ACC112 (cell line): ENCODE measurements at regions not wholly inside any gene's neighbourhood (a gene's known extent, or its start where the extent isn't known, plus 50 kb on each side); places are given as distances from the start of the nearest gene placed in this dataset.

Source experiments
- H2AFZ ChIP-seq: fragments of 200-600 bp; sonication (generic); one replicate; pipeline ENCODE4 v1.6.0; 2017; ENCODE audit warnings: antibody characterized with exemption, low read length; ENCODE audit not compliant: unreplicated experiment
- H3K27ac ChIP-seq: fragments of 200-600 bp; sonication (generic); 2 replicates; pipeline ENCODE4 v1.5.1; 2014; ENCODE audit warnings: low read depth, mild to moderate bottlenecking, antibody characterized with exemption, low read length, moderate library complexity
- H3K27me3 ChIP-seq: fragments of 200-600 bp; sonication (generic); 2 replicates; pipeline ENCODE4 v1.6.1; 2014; ENCODE audit warnings: mild to moderate bottlenecking, antibody characterized with exemption, low read length, moderate library complexity, mixed read lengths; ENCODE audit not compliant: insufficient read depth
- H3K36me3 ChIP-seq: fragments of 200-600 bp; sonication (generic); 2 replicates; pipeline ENCODE4 v1.6.1; 2016; ENCODE audit warnings: mild to moderate bottlenecking, antibody characterized with exemption, low read length, moderate library complexity, mixed read lengths; ENCODE audit not compliant: insufficient read depth
- H3K4me1 ChIP-seq: fragments of 200-600 bp; sonication (generic); one replicate; pipeline ENCODE4 v1.6.1; 2016; ENCODE audit warnings: low read length, mixed read lengths; ENCODE audit not compliant: insufficient read depth, unreplicated experiment, control insufficient read depth
- H3K4me3 ChIP-seq: fragments of 200-600 bp; sonication (generic); 2 replicates; pipeline ENCODE4 v1.5.1; 2014; ENCODE audit warnings: mild to moderate bottlenecking, low read depth, low read length
- H3K79me2 ChIP-seq: fragments of 200-600 bp; sonication (generic); one replicate; pipeline ENCODE4 v1.6.0; 2016; ENCODE audit warnings: low read length; ENCODE audit not compliant: control insufficient read depth, unreplicated experiment, insufficient read depth

DNA sequence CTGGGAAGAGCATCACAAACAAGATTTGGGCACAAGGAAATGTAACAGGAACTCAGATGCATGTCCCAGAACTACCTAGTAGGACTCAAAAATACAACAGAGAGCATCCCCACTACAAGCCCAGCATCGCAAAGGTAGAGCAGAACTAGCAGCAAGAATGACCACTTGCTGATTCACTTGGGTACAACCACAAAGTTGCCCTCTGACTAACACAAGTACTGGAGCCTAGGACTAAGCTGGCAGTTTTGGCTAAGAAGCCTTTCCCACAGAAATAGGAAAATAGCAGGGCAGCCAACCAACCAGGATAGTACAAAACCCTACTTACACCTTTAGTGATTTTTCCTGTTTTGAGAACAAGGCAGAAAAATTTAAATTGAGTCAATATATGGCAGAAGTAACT lies 193.8 kb downstream of the PAX3 start:
- Histone ChIP-seq H3K27me3 (peaks cover 22% of the 10 kb centered on the region; the same call in 1 of the 2 replicates), H3K4me1 (no peaks in the 10 kb centered on the region), H3K27ac (no peak overlapping the region), H3K79me2 (no peaks in the 10 kb centered on the region), H3K36me3 (no peaks in the 10 kb centered on the region), H3K4me3 (no peak overlapping the region), H2AFZ (no peak overlapping the region)

DNA sequence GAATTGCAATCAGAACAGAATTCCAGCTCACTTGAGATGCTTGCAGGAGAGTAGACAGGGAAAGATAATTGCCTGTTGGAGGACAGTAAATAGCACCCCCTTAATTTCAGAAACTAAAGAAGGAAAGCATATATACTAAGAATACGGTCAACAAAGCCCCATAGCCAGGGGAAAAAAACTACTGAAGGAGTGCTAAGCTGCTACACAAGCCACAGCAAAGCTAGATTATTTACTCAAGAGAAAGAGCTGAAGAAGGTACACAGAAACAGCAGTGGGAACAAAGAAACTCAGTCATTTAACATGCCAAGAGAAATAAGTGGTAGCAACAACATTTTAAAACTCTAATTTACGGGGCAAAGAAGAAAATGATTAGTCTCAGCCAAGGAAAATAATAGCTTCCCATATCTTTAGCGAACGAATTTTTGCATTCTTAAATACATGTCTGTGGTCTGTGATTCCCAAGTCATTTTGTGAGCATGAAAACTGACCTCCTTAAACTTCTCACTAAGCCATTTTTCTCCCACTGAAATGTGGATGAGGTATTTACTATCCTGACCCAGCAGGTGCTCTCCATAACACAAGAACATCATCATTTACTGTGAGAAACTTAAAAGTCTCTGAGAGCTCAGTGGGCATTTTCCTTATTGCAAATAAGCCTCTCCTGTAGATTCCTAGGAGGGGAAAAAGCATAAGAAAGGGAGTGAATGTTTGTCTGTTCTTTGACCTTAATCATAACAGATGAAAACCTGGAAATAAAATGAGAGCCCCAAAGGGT lies 196.0 kb downstream of the PAX3 start:
- H3K4me3 ChIP-seq = no peak overlapping the region
- H2AFZ ChIP-seq = no peak overlapping the region
- no peaks in the 10 kb centered on the region for H3K79me2 ChIP-seq
- H3K36me3 ChIP-seq = no peaks in the 10 kb centered on the region
- no peaks in the 10 kb centered on the region for H3K4me1 ChIP-seq
- H3K27me3 ChIP-seq = peaks cover 27% of the 10 kb centered on the region
- no peak overlapping the region for H3K27ac ChIP-seq

DNA sequence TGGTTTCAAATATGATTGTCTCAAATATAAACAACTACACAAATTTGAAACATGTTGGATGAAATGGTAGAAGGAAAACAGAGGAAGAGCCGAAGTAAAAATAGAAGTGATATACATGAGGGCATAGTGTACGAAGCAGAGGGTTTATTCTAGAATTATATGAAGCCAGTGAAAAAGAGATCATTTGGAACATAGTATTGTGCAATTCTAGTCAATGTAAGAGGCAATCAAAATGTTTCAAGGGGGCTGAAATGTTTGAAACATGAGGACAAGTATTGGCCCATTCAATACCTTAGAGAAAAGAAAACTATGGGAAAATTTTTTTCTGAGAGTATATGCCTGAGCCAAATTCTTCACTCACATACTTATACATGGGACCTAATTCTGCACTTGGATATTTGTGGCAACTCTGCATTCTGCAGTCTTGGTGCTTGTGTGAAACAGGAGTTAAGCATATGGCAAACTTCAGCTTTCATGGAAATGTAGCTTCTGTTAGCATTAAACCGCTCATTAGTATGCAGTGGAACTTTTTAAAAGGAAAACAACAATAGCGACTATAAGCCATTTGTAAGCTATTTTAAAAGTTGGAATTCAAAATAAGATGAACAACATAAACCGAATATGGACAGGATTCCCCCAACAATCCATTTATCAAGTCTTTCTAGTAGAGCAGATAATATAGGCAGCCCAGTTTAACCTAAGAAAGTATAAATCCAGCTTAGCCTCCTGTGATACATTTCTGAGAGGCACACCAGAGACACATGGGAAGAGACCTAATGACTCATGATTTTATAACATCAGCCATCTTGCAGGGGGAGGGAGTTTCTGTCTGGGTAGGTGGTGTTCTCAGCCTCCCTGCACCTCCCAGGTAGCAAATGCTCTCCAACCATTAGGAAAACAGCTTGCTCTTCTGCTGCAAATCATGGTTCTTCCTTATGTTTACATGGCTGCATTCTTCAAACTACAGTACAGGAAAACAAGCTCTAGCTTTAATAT lies 197.8 kb downstream of the PAX3 start:
- Histone ChIP-seq H3K4me3 (no peak overlapping the region), H2AFZ (no peak overlapping the region), H3K79me2 (no peaks in the 10 kb centered on the region), H3K36me3 (no peaks in the 10 kb centered on the region), H3K27ac (no peak overlapping the region), H3K27me3 (peaks cover 27% of the 10 kb centered on the region), H3K4me1 (no peaks in the 10 kb centered on the region)

DNA sequence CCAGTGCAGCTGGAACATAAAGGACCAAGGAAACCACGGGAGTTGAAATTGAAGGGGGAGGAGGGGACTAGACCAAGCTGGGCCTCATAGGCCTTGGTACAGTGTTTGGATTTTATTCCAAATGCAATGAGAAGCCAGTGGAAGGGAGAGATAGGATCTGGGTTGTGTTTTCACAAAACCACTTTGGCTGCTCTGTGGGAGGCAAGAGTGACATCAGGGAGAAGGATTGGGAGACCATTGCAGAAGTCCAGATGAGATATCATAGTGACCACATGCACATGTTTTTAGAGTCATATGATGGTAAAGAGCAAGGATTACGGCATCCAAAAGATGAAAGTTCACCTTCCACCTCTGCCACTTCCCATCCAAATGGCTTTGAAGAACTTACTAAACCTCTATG lies 210.2 kb downstream of the PAX3 start:
- Histone ChIP-seq H3K27ac (no peak overlapping the region), H2AFZ (no peak overlapping the region), H3K79me2 (no peaks in the 10 kb centered on the region), H3K27me3 (no peaks in the 10 kb centered on the region; the same call in 1 of the 2 replicates), H3K36me3 (no peaks in the 10 kb centered on the region), H3K4me1 (no peaks in the 10 kb centered on the region), H3K4me3 (no peak overlapping the region)

DNA sequence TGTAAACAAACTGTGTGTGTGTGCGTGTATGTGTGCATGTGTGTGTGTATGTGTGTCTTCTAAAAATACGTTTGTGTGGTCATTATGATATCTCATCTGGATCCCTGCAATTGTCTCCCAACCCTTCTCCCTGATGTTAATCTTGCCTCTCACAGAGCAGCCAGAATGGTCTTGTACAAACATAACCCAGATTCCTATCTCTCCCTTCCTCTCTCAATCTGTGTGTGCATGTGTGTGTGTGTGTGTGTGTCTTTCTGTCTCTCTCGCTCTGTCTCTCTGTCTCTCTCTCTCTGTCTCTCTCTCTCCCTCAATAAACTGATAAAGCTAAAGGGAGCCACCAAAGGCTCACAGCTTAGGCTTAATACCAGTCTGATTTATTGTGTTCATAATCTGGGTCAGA lies 210.8 kb downstream of the PAX3 start:
- H3K27ac ChIP-seq = no peak overlapping the region
- no peaks in the 10 kb centered on the region for H3K79me2 ChIP-seq
- no peak overlapping the region for H3K4me3 ChIP-seq
- no peaks in the 10 kb centered on the region for H3K36me3 ChIP-seq
- no peaks in the 10 kb centered on the region for H3K4me1 ChIP-seq
- H2AFZ ChIP-seq = no peak overlapping the region
- H3K27me3 ChIP-seq = peaks cover 3% of the 10 kb centered on the region; the same call in 1 of the 2 replicates

DNA sequence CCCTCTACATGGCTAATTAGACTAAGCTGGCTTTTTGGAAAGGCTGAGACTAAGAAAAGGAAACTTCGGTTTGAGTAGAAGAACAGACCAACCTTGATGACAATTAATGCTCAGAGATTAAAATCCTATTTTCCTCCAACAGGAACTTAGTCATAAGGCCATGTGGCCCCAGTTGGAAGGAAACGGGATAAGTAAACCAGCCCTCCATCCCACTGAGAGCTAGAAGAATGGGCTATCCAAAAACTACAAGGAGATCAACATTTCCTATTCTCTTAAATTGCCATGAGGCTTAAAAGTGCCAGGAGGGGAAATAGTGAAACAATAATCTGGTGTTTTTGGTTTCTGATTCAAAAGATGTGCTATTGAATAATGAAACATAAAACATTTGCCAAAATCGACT lies 216.6 kb downstream of the PAX3 start:
- Histone ChIP-seq H3K4me1 (no peaks in the 10 kb centered on the region), H3K27me3 (peaks cover 47% of the 10 kb centered on the region), H3K27ac (no peak overlapping the region), H3K36me3 (no peaks in the 10 kb centered on the region), H3K79me2 (no peaks in the 10 kb centered on the region), H3K4me3 (no peak overlapping the region), H2AFZ (no peak overlapping the region)

DNA sequence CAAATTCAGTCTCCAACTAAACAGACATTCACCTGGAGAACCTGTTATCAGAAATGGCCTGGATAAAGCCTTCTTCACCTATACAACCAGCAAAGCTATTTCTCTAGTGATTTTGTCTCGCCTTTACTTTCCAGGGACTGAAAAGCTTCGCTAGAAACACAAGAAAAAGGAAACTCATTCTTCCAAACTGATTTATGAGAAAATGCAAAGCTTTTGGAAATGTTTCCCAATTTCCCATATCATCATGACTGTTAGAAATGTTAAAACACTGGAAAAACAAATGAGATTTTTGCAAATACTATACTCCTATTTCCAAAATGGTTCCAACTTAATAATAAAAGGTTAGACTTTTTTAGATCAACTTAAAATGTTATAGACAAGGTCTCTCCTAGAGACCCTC lies 218.7 kb downstream of the PAX3 start:
- no peak overlapping the region for H2AFZ ChIP-seq

DNA sequence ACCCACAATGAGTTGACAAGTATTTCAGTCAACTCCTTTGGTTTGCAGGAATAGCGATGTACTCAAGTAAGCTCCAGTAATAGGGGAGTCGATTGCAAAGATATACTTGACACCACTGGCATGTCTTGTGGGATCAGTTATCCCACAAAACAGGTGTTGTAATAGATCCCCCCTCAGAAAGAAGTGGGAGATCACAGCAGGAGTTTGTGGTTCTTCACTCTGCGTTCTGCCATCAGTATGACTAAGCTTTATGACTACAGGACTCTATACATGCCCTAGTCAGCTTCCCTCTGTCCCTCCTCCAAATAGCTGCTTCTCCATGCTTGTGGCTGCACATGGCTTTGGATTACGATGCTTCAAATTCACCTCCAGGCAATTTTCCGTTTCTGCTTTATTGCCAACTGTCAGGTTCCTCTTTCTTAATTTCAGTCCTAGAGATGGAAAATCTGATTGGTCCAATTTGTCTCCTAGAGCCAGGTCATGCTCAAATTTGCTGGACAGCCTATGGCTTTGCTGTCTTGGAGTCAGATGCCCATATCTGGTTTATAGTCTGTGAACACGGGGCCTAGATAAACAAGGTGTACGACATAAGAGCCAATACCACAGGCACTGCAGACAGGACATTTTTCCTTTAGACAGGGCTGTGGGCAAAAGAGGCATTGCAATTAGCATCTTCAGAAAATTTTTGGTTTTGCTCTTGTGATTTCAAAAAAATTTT lies 221.7 kb downstream of the PAX3 start:
- Histone ChIP-seq H3K79me2 (no peaks in the 10 kb centered on the region), H3K27ac (no peak overlapping the region), H3K36me3 (no peaks in the 10 kb centered on the region), H3K4me1 (no peaks in the 10 kb centered on the region), H3K27me3 (peaks cover 40% of the 10 kb centered on the region), H3K4me3 (no peak overlapping the region), H2AFZ (no peak overlapping the region)

More for the DNA sequence above, 218.7 kb downstream of the PAX3 start:
- Histone ChIP-seq H3K79me2 (no peaks in the 10 kb centered on the region), H3K36me3 (no peaks in the 10 kb centered on the region), H3K27ac (no peak overlapping the region), H3K4me1 (no peaks in the 10 kb centered on the region), H3K4me3 (no peak overlapping the region), H3K27me3 (peaks cover 51% of the 10 kb centered on the region)

DNA sequence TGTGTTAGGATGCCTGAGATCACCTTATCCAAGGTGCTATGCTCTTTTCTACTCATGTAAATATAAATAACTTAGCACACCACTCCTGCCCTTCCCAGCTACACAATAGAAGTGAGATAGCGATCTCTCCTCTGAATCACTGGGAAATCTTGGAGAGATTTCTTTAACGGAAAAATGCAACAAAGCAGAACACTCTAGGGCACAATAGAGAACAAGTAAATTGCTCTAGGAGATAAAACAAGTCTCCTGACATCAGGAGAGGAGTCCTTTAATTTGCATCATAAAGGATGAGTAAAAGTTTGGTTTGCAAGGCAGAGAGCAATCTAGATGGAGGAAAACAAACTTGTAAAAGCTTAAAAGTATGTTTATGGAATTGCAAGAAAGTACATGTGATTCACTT lies 224.1 kb downstream of the PAX3 start:
- Histone ChIP-seq H3K36me3 (no peaks in the 10 kb centered on the region), H3K79me2 (no peaks in the 10 kb centered on the region), H3K4me1 (no peaks in the 10 kb centered on the region), H3K27ac (no peak overlapping the region), H3K4me3 (no peak overlapping the region), H3K27me3 (peaks cover 19% of the 10 kb centered on the region), H2AFZ (no peak overlapping the region)

DNA sequence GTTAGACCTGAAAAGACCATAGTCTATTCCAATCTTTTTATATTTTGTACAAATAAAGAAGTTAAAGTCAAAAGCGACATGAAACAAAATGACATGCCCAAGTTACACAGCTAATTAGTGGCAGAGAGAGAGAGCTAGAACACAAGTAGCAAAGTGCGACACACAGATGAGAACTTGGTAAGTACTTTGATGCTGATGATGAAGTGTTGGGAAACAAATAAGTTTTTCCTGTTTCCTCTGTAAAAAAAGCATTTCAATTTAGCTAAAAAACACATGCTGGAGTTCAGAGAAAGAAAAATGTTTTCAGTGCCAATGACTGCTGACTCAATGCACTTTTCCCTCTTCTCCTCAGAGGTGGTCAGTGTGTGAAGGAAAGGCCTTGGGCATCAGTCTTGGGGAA lies 226.9 kb downstream of the PAX3 start:
- peaks cover 11% of the 10 kb centered on the region for H3K27me3 ChIP-seq
- no peaks in the 10 kb centered on the region for H3K36me3 ChIP-seq
- no peaks in the 10 kb centered on the region for H3K4me1 ChIP-seq
- H3K27ac ChIP-seq = no peak overlapping the region
- no peak overlapping the region for H2AFZ ChIP-seq
- no peak overlapping the region for H3K4me3 ChIP-seq
- H3K79me2 ChIP-seq = no peaks in the 10 kb centered on the region
